Tongue (tissue), 1 donor: ENCODE measurements at regions not wholly inside any gene's neighbourhood (a gene's known extent, or its start where the extent isn't known, plus 50 kb on each side); places are given as distances from the start of the nearest gene placed in this dataset.
A peak's percentile ranks its signal among the peaks of the same experiment; 100 is the strongest.

Source experiments
- DNase-seq: peaks from one replicate; pipeline ENCODE4 v3.0.0-alpha.2; 2015

GRCh38 chr20:52484438-52484837 is 292.9 kb upstream of the ZFP64 start:
- peak; percentile 14 for DNase-seq

GRCh38 chr20:52483382-52483781 is 291.8 kb upstream of the ZFP64 start:
- no peak for DNase-seq

- DNase-seq: no peak
These were observed 290.5 kb upstream of the ZFP64 start for GRCh38 chr20:52482044-52482443.

GRCh38 chr20:52481443-52481842 is 289.9 kb upstream of the ZFP64 start:
- peak; percentile 42 for DNase-seq

- no peak for DNase-seq
These were observed 284.6 kb upstream of the ZFP64 start for GRCh38 chr20:52476074-52476750.

GRCh38 chr20:52473186-52473585 is 281.6 kb upstream of the ZFP64 start:
- DNase-seq: no peak

- DNase-seq: no peak
These were observed 279.0 kb upstream of the ZFP64 start for GRCh38 chr20:52470561-52470960.

GRCh38 chr20:52469128-52469527 is 277.5 kb upstream of the ZFP64 start:
- no peak for DNase-seq

- no peak for DNase-seq
These were observed 274.4 kb upstream of the ZFP64 start for GRCh38 chr20:52465991-52466390.

- no peak for DNase-seq
These were observed 270.0 kb upstream of the ZFP64 start for GRCh38 chr20:52461582-52461981.

GRCh38 chr20:52459150-52459549 is 267.6 kb upstream of the ZFP64 start:
- DNase-seq: no peak

GRCh38 chr20:52457826-52458225 is 266.2 kb upstream of the ZFP64 start:
- no peak for DNase-seq

- no peak for DNase-seq
These were observed 263.1 kb upstream of the ZFP64 start for GRCh38 chr20:52454660-52455059.

- DNase-seq: no peak
These were observed 257.1 kb upstream of the ZFP64 start for GRCh38 chr20:52448513-52449232.

- no peak for DNase-seq
These were observed 255.6 kb upstream of the ZFP64 start for GRCh38 chr20:52447225-52447551.

- DNase-seq: no peak
These were observed 255.0 kb upstream of the ZFP64 start for GRCh38 chr20:52446421-52447224.

GRCh38 chr20:52444455-52444854 is 252.9 kb upstream of the ZFP64 start:
- DNase-seq: no peak

- DNase-seq: no peak
These were observed 252.3 kb upstream of the ZFP64 start for GRCh38 chr20:52443874-52444273.

- DNase-seq: no peak
These were observed 250.1 kb upstream of the ZFP64 start for GRCh38 chr20:52441710-52442109.

- no peak for DNase-seq
These were observed 247.8 kb upstream of the ZFP64 start for GRCh38 chr20:52439375-52439774.

GRCh38 chr20:52438326-52438963 is 246.9 kb upstream of the ZFP64 start:
- DNase-seq: no peak

GRCh38 chr20:52434453-52434852 is 242.9 kb upstream of the ZFP64 start:
- DNase-seq: no peak

GRCh38 chr20:52434041-52434425 is 242.5 kb upstream of the ZFP64 start:
- DNase-seq: no peak
